Hematopoietic multipotent progenitor cell treated with erythropoietin and hydrocortisone succinate and interleukin-3 and kit ligand, for 6 days (in vitro differentiated cells): ENCODE measurements at regions not wholly inside any gene's neighbourhood (a gene's known extent, or its start where the extent isn't known, plus 50 kb on each side); places are given as distances from the start of the nearest gene placed in this dataset.

Experiments
- DNase-seq: peaks from one replicate; pipeline ENCODE4 v3.0.0-alpha.2; 2015

- DNase-seq, result no peak
Measured at GRCh38 chr7:25944777-25945515, 207.1 kb upstream of the NFE2L3 start.

DNA sequence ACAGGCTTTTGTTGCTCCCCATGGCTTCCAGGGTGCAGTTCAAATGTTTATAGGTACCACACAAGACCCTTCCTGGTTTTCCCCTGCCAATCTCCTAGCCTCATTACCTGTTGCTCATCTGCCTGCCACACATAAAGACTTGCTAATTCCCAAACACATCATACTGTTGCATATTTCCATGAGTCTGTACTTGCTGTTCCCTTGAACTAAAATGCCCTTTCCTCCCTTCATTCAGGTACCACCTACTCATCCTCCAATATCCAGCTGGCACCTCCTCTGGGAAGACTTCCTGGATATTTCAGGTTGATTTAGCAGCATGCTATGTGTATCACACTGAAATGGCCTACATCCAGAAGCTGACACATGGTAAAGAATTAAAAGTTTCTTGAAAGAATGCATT, 206.4 kb upstream of the NFE2L3 start:
- no peak for DNase-seq

GRCh38 chr7:25946181-25946580, 205.8 kb upstream of the NFE2L3 start:
- no peak for DNase-seq

DNA sequence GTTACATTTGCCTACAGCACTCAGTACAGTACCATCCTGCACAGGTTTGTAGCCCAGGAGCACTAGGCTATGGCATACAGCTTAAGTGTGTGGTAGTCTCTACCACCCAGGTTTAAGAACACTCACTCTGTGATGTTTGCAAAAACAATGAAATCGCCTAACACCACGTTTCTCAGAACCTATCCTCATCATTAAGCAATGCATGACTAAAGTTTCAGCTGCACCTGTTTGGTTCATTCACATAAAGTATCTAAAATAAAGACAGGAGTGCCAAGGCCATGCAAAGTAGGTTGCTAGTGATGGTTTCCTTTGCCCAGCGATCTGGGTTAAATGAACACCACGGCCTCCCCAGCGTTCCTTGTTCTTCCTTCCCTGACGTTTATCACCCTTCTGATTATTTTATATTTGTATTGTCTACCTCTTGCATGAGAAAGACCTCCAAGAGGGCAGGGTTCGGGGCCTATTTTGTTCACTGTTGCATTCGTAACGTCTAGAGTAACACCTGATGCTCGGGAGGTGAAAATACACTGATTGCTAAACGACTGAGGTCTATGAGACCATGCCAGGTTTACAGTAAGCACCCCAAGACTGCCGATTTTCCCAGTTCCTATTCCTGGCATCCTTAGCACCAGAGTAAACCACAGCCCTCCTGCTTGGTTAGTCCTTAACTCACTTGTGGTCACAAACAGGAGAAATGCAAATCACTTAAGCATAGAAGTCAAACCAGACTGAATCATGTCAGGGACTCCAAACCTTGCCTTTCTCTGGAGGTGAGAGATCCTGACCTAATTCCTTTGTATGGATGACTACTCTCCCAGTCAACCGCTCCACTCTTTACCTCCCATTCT, 204.1 kb upstream of the NFE2L3 start:
- no peak for DNase-seq

DNA sequence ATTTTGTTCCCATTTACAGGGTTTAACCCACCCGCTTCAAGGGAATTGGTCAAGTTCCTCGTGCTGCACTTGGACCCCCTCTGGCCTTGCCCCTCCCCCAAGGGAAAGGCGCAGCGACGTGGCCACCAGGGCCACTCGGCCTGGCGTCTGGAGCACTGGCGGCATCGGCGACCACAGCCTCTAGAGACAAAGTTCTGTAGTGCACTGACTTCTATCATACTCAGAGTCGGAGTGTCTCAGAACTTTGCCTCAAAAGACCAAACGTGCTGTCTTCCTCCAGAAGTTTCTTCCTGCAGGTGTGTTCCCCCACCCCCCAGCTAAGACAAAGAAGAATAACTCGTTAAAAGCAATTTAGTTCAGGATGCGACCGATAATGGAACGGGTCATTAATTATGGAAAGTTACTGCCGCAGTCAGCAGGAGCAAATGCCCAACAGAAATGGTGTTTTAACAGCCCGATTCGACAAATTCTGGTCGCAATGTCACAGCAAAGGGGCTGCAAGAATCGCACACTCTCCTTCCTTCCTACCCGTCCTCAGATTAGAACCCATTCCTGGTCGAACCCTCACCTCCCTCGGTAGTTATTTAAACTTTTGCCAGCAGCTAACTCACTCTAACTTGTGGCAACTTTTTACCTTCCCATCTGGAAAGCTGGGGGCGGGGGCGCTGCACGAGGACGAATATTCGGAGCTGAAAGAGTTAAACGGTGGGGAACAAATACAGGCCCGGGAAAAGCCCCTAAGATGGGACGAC, 202.1 kb upstream of the NFE2L3 start:
- peak; percentile 71 for DNase-seq

GRCh38 chr7:25950488-25951413, 201.2 kb upstream of the NFE2L3 start:
- DNase-seq, result peak; percentile 96

DNA sequence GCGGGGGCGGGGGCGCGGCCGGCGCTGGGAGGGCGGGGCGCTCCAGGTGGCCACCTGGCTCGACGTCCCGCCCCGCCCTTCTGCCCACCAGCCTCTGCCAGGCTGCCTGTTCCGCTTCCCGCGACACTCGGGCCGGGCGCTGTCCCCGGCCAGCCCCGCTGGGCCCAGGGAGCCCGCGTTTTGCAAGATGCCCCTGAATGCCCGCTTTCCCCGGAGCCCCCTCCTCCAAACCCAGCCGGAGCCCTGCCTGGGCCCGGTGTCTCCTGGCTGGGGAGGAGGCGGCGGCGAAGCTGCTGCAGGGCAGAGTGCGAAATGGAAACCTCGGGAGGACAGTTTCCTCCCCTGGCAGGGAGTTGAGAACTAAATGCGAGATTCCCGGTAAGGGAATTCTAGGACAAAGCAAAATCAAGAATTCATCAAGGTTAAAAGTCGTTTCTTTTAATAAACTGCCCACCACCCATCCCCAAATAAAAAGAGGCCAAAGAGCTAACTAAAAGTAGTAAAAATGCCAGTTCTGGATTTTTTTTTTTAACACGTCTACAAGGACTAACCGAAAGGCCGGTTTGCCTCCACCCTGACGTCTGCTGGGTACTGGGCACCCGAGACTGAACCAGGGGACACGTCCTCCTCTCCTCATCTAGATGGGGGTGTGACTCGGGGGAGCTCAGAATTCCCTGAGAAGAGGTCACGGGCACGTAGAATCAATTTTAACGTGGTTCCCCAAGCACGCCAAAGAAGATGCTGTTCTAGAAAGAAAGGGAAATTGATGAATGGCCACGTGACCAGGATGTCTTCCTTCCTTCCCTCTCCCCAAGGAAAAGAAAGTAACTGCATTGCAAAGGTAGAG, 200.4 kb upstream of the NFE2L3 start:
- DNase-seq, result peak; percentile 33

DNA sequence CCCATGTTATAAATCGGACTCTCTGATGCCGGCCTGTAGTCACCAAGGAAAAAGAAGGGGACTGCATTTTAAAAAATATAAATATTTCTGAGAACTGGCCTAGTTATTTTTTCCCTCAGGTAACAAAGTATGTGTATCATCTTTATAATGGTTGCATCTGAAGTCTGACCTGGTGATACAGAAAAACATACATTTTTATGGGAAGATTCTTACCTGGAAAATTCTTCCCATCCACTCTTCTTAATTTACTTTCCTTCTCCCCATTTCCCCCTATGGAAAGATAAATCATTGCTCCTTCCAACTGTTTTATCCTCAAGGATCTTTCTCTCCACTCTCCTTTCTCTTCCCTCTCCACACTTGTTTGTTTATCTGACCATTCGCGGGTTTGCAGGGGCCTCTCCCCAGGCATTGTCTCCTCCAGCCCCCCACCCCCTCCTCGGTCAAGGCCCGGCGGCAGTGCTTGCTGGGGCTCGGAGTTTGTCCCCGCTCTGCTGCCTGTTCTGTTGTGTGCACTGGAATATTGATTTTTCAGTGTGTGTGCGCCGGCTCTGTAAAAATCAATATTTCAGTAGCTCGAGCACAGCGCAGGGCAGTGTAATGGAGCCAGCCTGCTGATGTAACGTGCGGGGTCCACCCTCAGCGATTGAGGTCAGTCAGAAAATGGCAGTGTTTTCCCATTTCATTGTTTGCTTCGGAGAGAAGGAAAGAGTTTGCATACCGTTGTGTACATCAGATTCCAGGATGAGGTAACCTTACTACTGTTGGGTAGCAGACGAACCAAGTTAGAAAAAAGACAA, 199.5 kb upstream of the NFE2L3 start:
- DNase-seq, result no peak

- peak; percentile 27 for DNase-seq
Measured at GRCh38 chr7:25953859-25954258, 198.1 kb upstream of the NFE2L3 start.

DNA sequence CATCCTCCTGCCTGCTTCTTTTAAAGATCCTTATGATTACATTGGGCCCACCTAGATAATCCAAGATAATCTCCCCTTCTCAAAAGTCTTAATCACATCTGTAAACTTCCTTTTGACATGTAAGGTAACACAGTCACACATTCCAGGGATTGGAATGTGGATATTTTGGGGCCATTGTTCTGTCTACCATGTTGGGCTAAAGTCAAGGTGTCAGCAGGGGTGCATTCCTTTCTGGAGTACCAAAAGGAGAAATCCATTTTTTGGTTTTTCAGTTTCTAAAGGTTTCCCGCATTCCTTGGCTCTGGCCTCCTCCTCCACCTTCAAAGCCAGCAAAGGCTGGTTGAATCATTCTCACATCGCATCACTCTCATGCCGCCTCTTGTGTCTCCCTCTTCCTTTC, 197.6 kb upstream of the NFE2L3 start:
- no peak for DNase-seq

- no peak for DNase-seq
Measured at GRCh38 chr7:25959168-25959734, 192.7 kb upstream of the NFE2L3 start.

DNA sequence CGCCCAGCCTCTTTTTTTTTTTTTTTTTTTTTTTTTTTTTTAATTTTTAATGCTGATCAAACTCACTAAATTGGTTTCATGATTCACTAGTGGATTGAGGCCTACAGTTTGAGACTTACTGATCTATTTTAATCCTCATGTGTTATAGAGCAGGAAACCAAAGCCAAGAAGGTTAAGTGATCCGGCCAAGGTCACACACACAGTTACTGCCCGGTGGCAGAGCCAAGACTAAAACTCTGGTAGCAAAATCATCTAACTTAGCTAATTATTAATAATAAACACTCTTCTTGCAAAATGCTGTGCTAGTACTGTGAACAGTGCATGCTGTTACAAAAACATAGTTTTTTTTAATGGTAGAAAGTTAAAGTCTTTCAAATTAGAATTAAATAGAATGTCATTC, 188.3 kb upstream of the NFE2L3 start:
- DNase-seq, result no peak

DNA sequence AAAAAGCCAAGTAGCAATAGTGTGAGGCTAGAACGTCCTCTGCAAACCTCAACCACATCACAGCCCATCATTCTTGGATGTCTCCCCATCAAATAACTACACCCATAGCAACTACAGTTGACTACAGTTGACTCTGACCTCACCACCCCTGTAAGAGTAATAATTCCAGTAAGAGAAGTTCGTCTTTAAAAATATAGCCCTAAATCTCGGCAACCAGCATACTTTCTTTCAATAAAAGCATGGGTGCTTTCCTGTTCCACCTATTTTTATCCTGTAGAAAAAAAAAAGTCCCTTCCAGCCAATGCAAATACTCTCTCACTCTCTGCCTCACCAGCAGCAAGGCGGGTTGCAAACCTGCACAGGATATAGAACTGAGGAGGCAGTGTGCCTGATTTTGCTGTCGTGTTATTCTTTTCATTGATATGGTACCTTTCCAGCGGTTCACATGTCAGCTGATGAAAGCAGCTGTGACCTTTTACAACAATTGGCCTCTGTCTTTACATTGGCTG, 187.5 kb upstream of the NFE2L3 start:
- DNase-seq, result no peak

DNA sequence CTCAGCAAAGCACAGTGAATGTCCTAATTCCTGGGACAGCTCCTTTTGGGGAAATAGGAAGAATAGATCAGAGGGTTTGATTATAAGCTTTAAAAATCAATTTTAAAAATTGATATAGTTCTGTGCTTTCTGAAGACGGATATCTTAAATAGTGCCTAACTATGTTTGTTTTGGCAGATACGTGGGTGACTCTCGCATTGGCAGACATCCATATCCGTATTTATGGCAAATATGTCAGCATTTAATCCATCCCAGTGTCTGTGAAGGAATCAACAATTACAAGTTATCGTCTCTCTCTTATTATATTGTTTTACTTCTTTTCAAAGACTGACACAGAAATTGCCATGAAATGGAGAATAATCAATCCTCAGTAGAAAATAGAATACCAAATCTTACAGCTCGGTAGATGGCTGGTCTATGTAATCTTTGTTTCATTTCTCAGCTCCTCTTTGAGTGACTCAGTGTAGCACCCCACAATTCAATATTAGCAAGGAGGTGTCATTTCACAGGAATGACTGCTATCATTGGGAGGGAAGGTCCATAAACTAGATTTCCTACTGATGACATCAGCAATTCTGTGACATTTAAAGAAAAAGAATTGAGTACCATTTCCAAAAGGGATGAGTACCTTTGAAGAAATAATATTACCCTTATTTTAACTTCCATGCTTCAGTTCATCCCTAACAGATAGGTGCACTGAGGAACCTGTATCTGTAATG, 186.4 kb upstream of the NFE2L3 start:
- no peak for DNase-seq

DNA sequence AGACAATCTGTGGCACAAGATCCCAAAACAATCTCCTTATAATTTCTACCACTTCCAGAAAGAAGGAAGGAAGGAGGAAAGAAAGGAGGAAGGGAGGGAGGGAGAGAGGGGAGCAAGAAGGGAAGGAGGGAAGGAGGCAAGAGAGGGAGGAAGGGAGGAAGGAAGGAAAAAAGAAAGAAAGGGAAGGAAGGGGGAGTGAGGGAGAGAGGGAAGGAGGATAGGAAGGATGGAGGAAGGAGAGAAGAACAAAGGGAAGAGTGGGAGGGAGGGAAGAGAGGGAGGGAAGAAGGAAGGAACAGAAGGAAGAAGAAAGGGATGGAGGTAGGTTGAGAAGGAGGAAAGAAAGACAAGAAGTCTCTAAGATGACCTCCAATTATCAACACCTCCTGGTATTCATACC, 185.5 kb upstream of the NFE2L3 start:
- no peak for DNase-seq

- peak; percentile 8 for DNase-seq
Measured at GRCh38 chr7:25967278-25968204, 184.5 kb upstream of the NFE2L3 start.

DNA sequence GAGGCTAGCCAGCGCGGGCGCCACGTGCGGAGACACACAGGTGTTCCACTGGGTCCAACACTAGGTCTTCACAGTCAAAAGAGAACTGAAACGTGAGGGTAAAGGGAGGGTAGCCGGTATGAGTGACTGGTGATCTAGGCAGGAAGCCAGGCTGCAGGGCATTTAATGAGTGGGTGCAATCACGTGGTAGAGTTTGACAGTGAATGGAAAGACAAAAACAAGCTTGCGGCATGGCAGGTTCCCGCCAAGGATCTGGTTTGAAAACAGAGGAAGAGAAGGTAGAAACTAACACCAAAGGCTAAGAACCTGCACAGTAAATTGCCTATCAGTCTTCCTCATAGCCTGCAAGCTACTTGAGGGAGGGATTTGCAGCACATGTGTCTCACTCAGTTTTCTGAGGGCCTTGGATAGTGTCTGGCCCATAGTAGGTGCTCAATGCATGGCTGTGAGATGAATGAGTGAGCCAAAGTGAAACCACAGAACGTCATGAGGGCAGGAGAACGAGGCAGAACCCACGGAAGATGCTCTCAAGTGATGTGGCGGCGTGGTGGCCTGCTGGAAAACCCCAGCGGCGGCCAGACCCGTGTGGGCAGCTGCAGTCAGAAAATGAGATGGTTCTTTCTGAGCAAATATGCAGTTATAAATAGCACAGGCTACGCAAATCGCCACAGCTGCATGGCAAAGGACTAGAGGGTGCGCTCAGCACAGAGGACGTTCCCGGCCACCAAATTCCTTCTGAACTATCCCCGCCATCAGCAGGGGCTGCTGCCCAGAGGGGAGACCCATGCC, 183.6 kb upstream of the NFE2L3 start:
- DNase-seq, result no peak
